ENCODE measurements at regions not wholly inside any gene's neighbourhood (a gene's known extent, or its start where the extent isn't known, plus 50 kb on each side); places are given as distances from the start of the nearest gene placed in this dataset.
"Not testable (repeated sequence)": the region's sequence is repeated elsewhere in the genome, so short reads cannot be mapped to it uniquely, and the experiment has no call there.

- Histone ChIP-seq H2BK120ac (ENCODE audit: insufficient read depth, low read length, poor library complexity) (no peak overlapping the region), H3K9me3 (ENCODE audit: insufficient read depth, low read depth, low read length) (no peaks in the 10 kb centered on the region), H3K14ac (ENCODE audit: low read length) (no peak overlapping the region), H3K4me1 (ENCODE audit: control insufficient read depth in 1 of 2, insufficient read depth in 2 of 2, low read length in 2 of 2) (no peaks in the 10 kb centered on the region), H3K9ac (ENCODE audit: low read length) (no peak overlapping the region), H4K8ac (ENCODE audit: low read depth, low read length) (no peak overlapping the region), H3K4me2 (ENCODE audit: low read length) (no peak overlapping the region), H3K79me2 (ENCODE audit: control insufficient read depth, insufficient read depth, low read length, poor library complexity) (no peaks in the 10 kb centered on the region), H2BK5ac (ENCODE audit: low read depth, low read length, poor library complexity) (no peak overlapping the region), H2AFZ (ENCODE audit: insufficient read depth, low read length, poor library complexity) (no peak overlapping the region), H3K18ac (ENCODE audit: low read length) (no peak overlapping the region), H3K36me3 (ENCODE audit: control insufficient read depth in 1 of 2, insufficient read depth in 2 of 2, low read length in 2 of 2) (no peaks in the 10 kb centered on the region), H3K79me1 (ENCODE audit: low read length) (no peaks in the 10 kb centered on the region), H4K91ac (ENCODE audit: low read depth, low read length) (no peak overlapping the region), H2AK5ac (ENCODE audit: low read length) (no peak overlapping the region), H2BK12ac (ENCODE audit: low read length) (no peak overlapping the region), H3K27me3 (ENCODE audit: insufficient read depth, low read length) (no peaks in the 10 kb centered on the region), H4K12ac (ENCODE audit: low read depth, low read length) (no peak overlapping the region), H3K4me3 (ENCODE audit: low read depth, low read length) (no peak overlapping the region), H3K27ac (ENCODE audit: low read depth, low read length) (no peak overlapping the region), H3K4ac (ENCODE audit: low read depth, low read length) (no peak overlapping the region), H3K23ac (ENCODE audit: low read length) (no peak overlapping the region)
- no CpG with 5 or more reads among the region's 1 CpG for WGBS (ENCODE audit: extremely low coverage, insufficient coverage, insufficient read length)
- no peak for DNase-seq
Observed at GRCh38 chr1:98113811-98114210, 193.0 kb upstream of the DPYD start.

- no peak overlapping the region for H3K14ac ChIP-seq (ENCODE audit: low read length)
- H2BK12ac ChIP-seq (ENCODE audit: low read length): no peak overlapping the region
- H3K4me3 ChIP-seq (ENCODE audit: low read depth, low read length): no peak overlapping the region
- H3K79me1 ChIP-seq (ENCODE audit: low read length): no peaks in the 10 kb centered on the region
- H4K8ac ChIP-seq (ENCODE audit: low read depth, low read length): no peak overlapping the region
- H3K36me3 ChIP-seq (ENCODE audit: control insufficient read depth in 1 of 2, insufficient read depth in 2 of 2, low read length in 2 of 2): no peaks in the 10 kb centered on the region
- no peak overlapping the region for H3K9ac ChIP-seq (ENCODE audit: low read length)
- H3K4me2 ChIP-seq (ENCODE audit: low read length): no peak overlapping the region
- H2AK5ac ChIP-seq (ENCODE audit: low read length): no peak overlapping the region
- H3K9me3 ChIP-seq (ENCODE audit: insufficient read depth, low read depth, low read length): no peaks in the 10 kb centered on the region
- H2BK5ac ChIP-seq (ENCODE audit: low read depth, low read length, poor library complexity): no peak overlapping the region
- H3K23ac ChIP-seq (ENCODE audit: low read length): no peak overlapping the region
- no peaks in the 10 kb centered on the region for H3K79me2 ChIP-seq (ENCODE audit: control insufficient read depth, insufficient read depth, low read length, poor library complexity)
- no peak overlapping the region for H3K4ac ChIP-seq (ENCODE audit: low read depth, low read length)
- H3K4me1 ChIP-seq (ENCODE audit: control insufficient read depth in 1 of 2, insufficient read depth in 2 of 2, low read length in 2 of 2): no peaks in the 10 kb centered on the region
- no CpG with 5 or more reads among the region's 2 CpGs for WGBS (ENCODE audit: extremely low coverage, insufficient coverage, insufficient read length)
- no peak overlapping the region for H2BK120ac ChIP-seq (ENCODE audit: insufficient read depth, low read length, poor library complexity)
- H3K27me3 ChIP-seq (ENCODE audit: insufficient read depth, low read length): no peaks in the 10 kb centered on the region
- H4K91ac ChIP-seq (ENCODE audit: low read depth, low read length): no peak overlapping the region
- no peak overlapping the region for H4K12ac ChIP-seq (ENCODE audit: low read depth, low read length)
- no peak for DNase-seq
- H3K27ac ChIP-seq (ENCODE audit: low read depth, low read length): no peak overlapping the region
- H3K18ac ChIP-seq (ENCODE audit: low read length): no peak overlapping the region
- no peak overlapping the region for H2AFZ ChIP-seq (ENCODE audit: insufficient read depth, low read length, poor library complexity)
Observed at GRCh38 chr1:98112626-98113025, 191.8 kb upstream of the DPYD start.

- H3K27ac ChIP-seq (ENCODE audit: low read depth, low read length): no peak overlapping the region
- H3K18ac ChIP-seq (ENCODE audit: low read length): no peak overlapping the region
- no peak overlapping the region for H3K23ac ChIP-seq (ENCODE audit: low read length)
- H4K91ac ChIP-seq (ENCODE audit: low read depth, low read length): no peak overlapping the region
- H4K8ac ChIP-seq (ENCODE audit: low read depth, low read length): no peak overlapping the region
- no peak overlapping the region for H2BK5ac ChIP-seq (ENCODE audit: low read depth, low read length, poor library complexity)
- no peak overlapping the region for H2BK120ac ChIP-seq (ENCODE audit: insufficient read depth, low read length, poor library complexity)
- no peak overlapping the region for H2AFZ ChIP-seq (ENCODE audit: insufficient read depth, low read length, poor library complexity)
- H3K79me1 ChIP-seq (ENCODE audit: low read length): no peaks in the 10 kb centered on the region
- no peak overlapping the region for H3K4me2 ChIP-seq (ENCODE audit: low read length)
- H3K14ac ChIP-seq (ENCODE audit: low read length): no peak overlapping the region
- H4K12ac ChIP-seq (ENCODE audit: low read depth, low read length): no peak overlapping the region
- H3K79me2 ChIP-seq (ENCODE audit: control insufficient read depth, insufficient read depth, low read length, poor library complexity): no peaks in the 10 kb centered on the region
- no peak overlapping the region for H3K4me3 ChIP-seq (ENCODE audit: low read depth, low read length)
- H3K36me3 ChIP-seq (ENCODE audit: control insufficient read depth in 1 of 2, insufficient read depth in 2 of 2, low read length in 2 of 2): no peaks in the 10 kb centered on the region
- H3K9me3 ChIP-seq (ENCODE audit: insufficient read depth, low read depth, low read length): no peaks in the 10 kb centered on the region
- no peak for DNase-seq
- H3K4ac ChIP-seq (ENCODE audit: low read depth, low read length): no peak overlapping the region
- H3K27me3 ChIP-seq (ENCODE audit: insufficient read depth, low read length): no peaks in the 10 kb centered on the region
- H2AK5ac ChIP-seq (ENCODE audit: low read length): no peak overlapping the region
- no peaks in the 10 kb centered on the region for H3K4me1 ChIP-seq (ENCODE audit: control insufficient read depth in 1 of 2, insufficient read depth in 2 of 2, low read length in 2 of 2)
- H2BK12ac ChIP-seq (ENCODE audit: low read length): no peak overlapping the region
- H3K9ac ChIP-seq (ENCODE audit: low read length): no peak overlapping the region
Observed at GRCh38 chr1:98110674-98111073, 189.8 kb upstream of the DPYD start.

GRCh38 chr1:98108378-98108777 lies 187.5 kb upstream of the DPYD start:
- H4K8ac ChIP-seq (ENCODE audit: low read depth, low read length); H3K9ac ChIP-seq (ENCODE audit: low read length); DNase-seq; H3K14ac ChIP-seq (ENCODE audit: low read length); H3K4me1 ChIP-seq (ENCODE audit: control insufficient read depth in 1 of 2, insufficient read depth in 2 of 2, low read length in 2 of 2); H2BK5ac ChIP-seq (ENCODE audit: low read depth, low read length, poor library complexity); H3K18ac ChIP-seq (ENCODE audit: low read length); H4K12ac ChIP-seq (ENCODE audit: low read depth, low read length); H2AK5ac ChIP-seq (ENCODE audit: low read length); H3K79me2 ChIP-seq (ENCODE audit: control insufficient read depth, insufficient read depth, low read length, poor library complexity); H3K27ac ChIP-seq (ENCODE audit: low read depth, low read length); H3K23ac ChIP-seq (ENCODE audit: low read length); H2BK120ac ChIP-seq (ENCODE audit: insufficient read depth, low read length, poor library complexity); H3K79me1 ChIP-seq (ENCODE audit: low read length); H2BK12ac ChIP-seq (ENCODE audit: low read length); H4K91ac ChIP-seq (ENCODE audit: low read depth, low read length); H3K9me3 ChIP-seq (ENCODE audit: insufficient read depth, low read depth, low read length); H3K4me3 ChIP-seq (ENCODE audit: low read depth, low read length); H2AFZ ChIP-seq (ENCODE audit: insufficient read depth, low read length, poor library complexity); H3K4ac ChIP-seq (ENCODE audit: low read depth, low read length); H3K36me3 ChIP-seq (ENCODE audit: control insufficient read depth in 1 of 2, insufficient read depth in 2 of 2, low read length in 2 of 2); H3K4me2 ChIP-seq (ENCODE audit: low read length); H3K27me3 ChIP-seq (ENCODE audit: insufficient read depth, low read length): not testable (repeated sequence)
- WGBS (ENCODE audit: extremely low coverage, insufficient coverage, insufficient read length): no CpG with 5 or more reads among the region's 1 CpG

- H4K8ac ChIP-seq (ENCODE audit: low read depth, low read length): no peak overlapping the region
- H4K12ac ChIP-seq (ENCODE audit: low read depth, low read length): no peak overlapping the region
- no CpG with 5 or more reads among the region's 1 CpG for WGBS (ENCODE audit: extremely low coverage, insufficient coverage, insufficient read length)
Observed at GRCh38 chr1:98107256-98107655, 186.4 kb upstream of the DPYD start.

More at GRCh38 chr1:98107256-98107655, 186.4 kb upstream of the DPYD start:
- Histone ChIP-seq H3K9ac (ENCODE audit: low read length) (no peak overlapping the region), H3K27me3 (ENCODE audit: insufficient read depth, low read length) (no peaks in the 10 kb centered on the region), H2BK5ac (ENCODE audit: low read depth, low read length, poor library complexity) (no peak overlapping the region), H2BK120ac (ENCODE audit: insufficient read depth, low read length, poor library complexity) (no peak overlapping the region), H3K79me2 (ENCODE audit: control insufficient read depth, insufficient read depth, low read length, poor library complexity) (no peaks in the 10 kb centered on the region), H4K91ac (ENCODE audit: low read depth, low read length) (no peak overlapping the region), H3K4me2 (ENCODE audit: low read length) (no peak overlapping the region), H3K4me3 (ENCODE audit: low read depth, low read length) (no peak overlapping the region), H2AK5ac (ENCODE audit: low read length) (no peak overlapping the region), H3K18ac (ENCODE audit: low read length) (no peak overlapping the region), H2AFZ (ENCODE audit: insufficient read depth, low read length, poor library complexity) (no peak overlapping the region), H3K9me3 (ENCODE audit: insufficient read depth, low read depth, low read length) (no peaks in the 10 kb centered on the region), H3K14ac (ENCODE audit: low read length) (no peak overlapping the region), H3K4ac (ENCODE audit: low read depth, low read length) (no peak overlapping the region), H3K4me1 (ENCODE audit: control insufficient read depth in 1 of 2, insufficient read depth in 2 of 2, low read length in 2 of 2) (no peaks in the 10 kb centered on the region), H3K23ac (ENCODE audit: low read length) (no peak overlapping the region), H3K79me1 (ENCODE audit: low read length) (no peaks in the 10 kb centered on the region), H3K36me3 (ENCODE audit: control insufficient read depth in 1 of 2, insufficient read depth in 2 of 2, low read length in 2 of 2) (no peaks in the 10 kb centered on the region), H3K27ac (ENCODE audit: low read depth, low read length) (no peak overlapping the region), H2BK12ac (ENCODE audit: low read length) (no peak overlapping the region)
- DNase-seq: no peak

Data from trophoblast cell (in vitro differentiated cells and primary cell).